ENCODE measurements at regions not wholly inside any gene's neighbourhood (a gene's known extent, or its start where the extent isn't known, plus 50 kb on each side); places are given as distances from the start of the nearest gene placed in this dataset.

GRCh38 chr15:87591582-87591981 lies 665.0 kb downstream of the NTRK3 start:
- TF ChIP-seq GATA2 (IDR thresholded peaks at IDR 0.05; ENCODE audit: low read depth, low read length) (no peak), GATA3 (IDR thresholded peaks at IDR 0.05; ENCODE audit: low read depth, low read length) (no peak)

GRCh38 chr15:87591042-87591441 lies 665.5 kb downstream of the NTRK3 start:
- TF ChIP-seq GATA3 (IDR thresholded peaks at IDR 0.05; ENCODE audit: low read depth, low read length) (no peak), GATA2 (IDR thresholded peaks at IDR 0.05; ENCODE audit: low read depth, low read length) (no peak)

GRCh38 chr15:87589134-87589533 lies 667.4 kb downstream of the NTRK3 start:
- no peak for TF ChIP-seq GATA2 (IDR thresholded peaks at IDR 0.05; ENCODE audit: low read depth, low read length)
- TF ChIP-seq GATA3 (IDR thresholded peaks at IDR 0.05; ENCODE audit: low read depth, low read length) = no peak

GRCh38 chr15:87582169-87582568 lies 674.4 kb downstream of the NTRK3 start:
- TF ChIP-seq GATA3 (IDR thresholded peaks at IDR 0.05; ENCODE audit: low read depth, low read length) (no peak), GATA2 (IDR thresholded peaks at IDR 0.05; ENCODE audit: low read depth, low read length) (no peak)

GRCh38 chr15:87579537-87579936 lies 677.0 kb downstream of the NTRK3 start:
- TF ChIP-seq GATA2 (IDR thresholded peaks at IDR 0.05; ENCODE audit: low read depth, low read length) (no peak), GATA3 (IDR thresholded peaks at IDR 0.05; ENCODE audit: low read depth, low read length) (no peak)

- TF ChIP-seq GATA2 (IDR thresholded peaks at IDR 0.05; ENCODE audit: low read depth, low read length) = no peak
- no peak for TF ChIP-seq GATA3 (IDR thresholded peaks at IDR 0.05; ENCODE audit: low read depth, low read length)
Observed at GRCh38 chr15:87578776-87579175, 677.8 kb downstream of the NTRK3 start.

- TF ChIP-seq GATA3 (IDR thresholded peaks at IDR 0.05; ENCODE audit: low read depth, low read length) (no peak), GATA2 (IDR thresholded peaks at IDR 0.05; ENCODE audit: low read depth, low read length) (no peak)
Observed at GRCh38 chr15:87577336-87577735, 679.2 kb downstream of the NTRK3 start.

GRCh38 chr15:87576486-87577176 lies 679.9 kb downstream of the NTRK3 start:
- TF ChIP-seq GATA2 (IDR thresholded peaks at IDR 0.05; ENCODE audit: low read depth, low read length) (no peak), GATA3 (IDR thresholded peaks at IDR 0.05; ENCODE audit: low read depth, low read length) (no peak)

- no peak for TF ChIP-seq GATA2 (IDR thresholded peaks at IDR 0.05; ENCODE audit: low read depth, low read length)
- TF ChIP-seq GATA3 (IDR thresholded peaks at IDR 0.05; ENCODE audit: low read depth, low read length) = no peak
Observed at GRCh38 chr15:87575896-87576473, 680.6 kb downstream of the NTRK3 start.

GRCh38 chr15:87573534-87573933 lies 683.0 kb downstream of the NTRK3 start:
- TF ChIP-seq GATA3 (IDR thresholded peaks at IDR 0.05; ENCODE audit: low read depth, low read length) (no peak), GATA2 (IDR thresholded peaks at IDR 0.05; ENCODE audit: low read depth, low read length) (no peak)

- TF ChIP-seq GATA2 (IDR thresholded peaks at IDR 0.05; ENCODE audit: low read depth, low read length) (no peak), GATA3 (IDR thresholded peaks at IDR 0.05; ENCODE audit: low read depth, low read length) (no peak)
Observed at GRCh38 chr15:87573039-87573438, 683.5 kb downstream of the NTRK3 start.

- TF ChIP-seq GATA3 (IDR thresholded peaks at IDR 0.05; ENCODE audit: low read depth, low read length) (no peak), GATA2 (IDR thresholded peaks at IDR 0.05; ENCODE audit: low read depth, low read length) (no peak)
Observed at GRCh38 chr15:87572381-87572910, 684.1 kb downstream of the NTRK3 start.

GRCh38 chr15:87570206-87570605 lies 686.3 kb downstream of the NTRK3 start:
- TF ChIP-seq GATA3 (IDR thresholded peaks at IDR 0.05; ENCODE audit: low read depth, low read length) = no peak

- no peak for TF ChIP-seq GATA3 (IDR thresholded peaks at IDR 0.05; ENCODE audit: low read depth, low read length)
- no peak for TF ChIP-seq GATA2 (IDR thresholded peaks at IDR 0.05; ENCODE audit: low read depth, low read length)
Observed at GRCh38 chr15:87569581-87569980, 687.0 kb downstream of the NTRK3 start.

GRCh38 chr15:87567406-87568030 lies 689.0 kb downstream of the NTRK3 start:
- no peak for TF ChIP-seq GATA3 (IDR thresholded peaks at IDR 0.05; ENCODE audit: low read depth, low read length)
- TF ChIP-seq GATA2 (IDR thresholded peaks at IDR 0.05; ENCODE audit: low read depth, low read length) = no peak

Measured in SH-SY5Y (cell line).